SIG-M5 treated with dmso at 0.1 percent for 504 hours (cell line): ENCODE measurements at regions not wholly inside any gene's neighbourhood (a gene's known extent, or its start where the extent isn't known, plus 50 kb on each side); places are given as distances from the start of the nearest gene placed in this dataset.
"Not testable (repeated sequence)": the region's sequence is repeated elsewhere in the genome, so short reads cannot be mapped to it uniquely, and the experiment has no call there.

Experiments used
- DNase-seq: peaks from one replicate; lab custom pipeline; 2025; ENCODE audit not compliant: unreplicated experiment; lab: John Stamatoyannopoulos, UW

GRCh38 chr5:157997991-157998504 lies 139.1 kb upstream of the CLINT1 start:
- peak; percentile 45 for DNase-seq

- DNase-seq: peak; percentile 50
Observed at GRCh38 chr5:157994906-157995519, 136.1 kb upstream of the CLINT1 start.

GRCh38 chr5:157993986-157994691 lies 135.2 kb upstream of the CLINT1 start:
- no peak for DNase-seq

DNA sequence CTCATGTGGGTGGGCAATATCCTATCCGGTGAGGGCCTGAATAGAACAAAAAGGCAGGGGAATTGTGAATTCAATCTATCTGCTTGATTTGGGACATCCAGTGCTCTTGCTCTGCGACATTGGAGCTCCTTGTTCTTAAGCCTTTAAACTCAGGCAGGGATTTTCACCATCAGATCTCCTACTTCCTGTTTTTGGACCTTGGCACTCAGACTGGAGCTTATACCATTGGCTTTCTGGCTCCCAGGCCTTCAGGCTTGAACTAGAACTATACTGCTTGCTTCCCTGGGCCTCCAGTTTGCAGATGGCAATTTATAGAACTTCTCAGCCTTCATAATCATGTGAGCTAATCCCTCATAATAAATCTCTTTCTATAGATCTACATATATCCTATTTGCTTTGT lies 134.3 kb upstream of the CLINT1 start:
- DNase-seq: peak; percentile 30

DNA sequence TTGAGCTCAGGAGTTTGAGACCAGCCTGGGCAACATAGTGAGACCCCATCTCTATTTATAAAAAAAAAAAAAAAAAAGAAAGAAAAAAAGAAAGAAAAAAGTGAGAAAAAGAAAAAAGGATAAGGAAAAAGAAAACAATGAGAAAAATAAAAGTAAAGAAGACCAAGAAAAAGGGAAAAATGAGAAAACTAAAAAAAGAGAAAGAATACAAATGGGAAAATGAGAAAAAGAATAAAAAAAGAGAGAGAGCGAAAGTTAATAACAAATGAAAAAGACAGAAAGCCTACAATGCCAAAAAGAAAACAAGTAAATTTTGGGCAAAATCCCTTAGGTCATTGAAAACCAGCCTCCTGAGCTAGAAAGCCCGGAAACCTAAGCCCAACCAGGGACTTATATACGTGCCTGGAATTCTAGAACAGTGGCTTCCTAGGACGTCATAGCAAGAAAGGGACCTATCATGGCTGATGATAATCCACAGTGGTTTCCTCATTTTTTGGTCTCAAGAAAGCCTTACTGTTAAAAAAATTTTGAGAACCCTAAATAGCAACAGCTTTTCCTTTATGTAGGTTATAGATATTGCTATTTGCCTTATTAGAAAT lies 131.7 kb upstream of the CLINT1 start:
- no peak for DNase-seq

DNA sequence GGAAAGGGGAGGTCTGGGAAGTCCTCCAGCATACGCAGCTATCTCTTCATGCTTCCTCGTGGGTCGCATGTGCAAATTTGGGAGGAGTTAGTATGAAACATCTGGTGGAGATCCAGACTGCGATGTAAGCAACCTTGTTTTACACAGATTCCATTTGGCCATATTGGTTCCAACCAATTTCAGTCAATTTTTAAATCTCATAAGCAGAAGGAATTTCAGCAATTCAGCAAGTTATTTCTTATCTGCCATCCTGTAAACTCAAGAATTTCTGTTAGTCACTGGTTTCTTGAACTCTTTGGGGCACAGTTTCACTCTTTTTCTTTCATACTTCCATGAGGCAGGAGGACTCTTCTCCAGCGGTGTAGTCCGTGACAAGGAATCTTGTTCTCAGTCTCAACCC lies 130.4 kb upstream of the CLINT1 start:
- no peak for DNase-seq

DNA sequence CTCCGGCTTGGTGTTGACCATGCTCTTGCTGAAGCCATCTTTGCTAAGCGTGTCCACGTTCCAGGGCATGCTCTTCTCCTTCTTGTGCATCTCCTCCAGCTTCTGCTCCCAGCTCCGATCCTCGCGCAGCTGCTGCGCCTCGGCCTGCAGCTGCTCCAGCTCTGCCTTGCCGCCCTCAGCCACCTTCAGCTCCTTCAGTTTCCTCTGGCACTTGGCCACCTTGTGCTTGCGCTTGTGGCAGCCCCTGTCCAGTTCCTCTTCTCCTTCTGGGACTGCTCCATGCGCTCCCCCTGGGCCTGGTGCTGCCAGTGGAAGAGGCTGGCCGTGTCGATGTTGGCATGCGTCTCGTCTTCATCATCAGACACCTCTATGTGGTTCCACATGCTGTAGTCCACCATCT lies 128.3 kb upstream of the CLINT1 start:
- no peak for DNase-seq

DNA sequence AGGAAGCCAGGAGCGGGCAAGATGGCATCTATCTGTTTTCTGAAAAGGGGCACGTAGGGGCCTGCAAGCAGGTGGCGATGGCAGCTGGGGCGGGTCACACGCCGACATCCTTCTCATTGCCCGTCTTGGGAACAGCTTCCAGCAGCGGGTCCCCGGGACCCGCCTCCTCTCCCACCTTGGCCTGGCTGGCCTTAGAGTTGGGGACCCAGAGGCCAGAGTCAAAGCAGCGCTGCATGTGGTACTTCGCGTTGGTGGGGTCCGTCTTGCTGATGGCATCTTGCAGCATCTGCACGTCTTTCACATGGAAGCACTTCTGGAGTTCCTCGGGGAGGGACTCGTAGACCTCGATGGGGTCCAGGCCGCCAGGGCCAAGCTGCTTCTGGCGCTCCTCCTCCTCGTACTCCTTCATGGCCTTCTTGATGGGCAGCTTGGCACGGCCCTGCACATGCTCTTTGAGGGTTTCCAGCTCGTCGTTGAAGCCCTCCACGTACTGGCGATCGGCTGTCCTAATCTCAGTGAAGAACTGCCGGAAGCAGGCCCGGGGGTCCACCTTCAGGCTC lies 127.6 kb upstream of the CLINT1 start:
- DNase-seq: no peak

- DNase-seq: no peak
Observed at GRCh38 chr5:157984611-157985010, 125.7 kb upstream of the CLINT1 start.

GRCh38 chr5:157983906-157984551 lies 125.1 kb upstream of the CLINT1 start:
- DNase-seq: no peak

DNA sequence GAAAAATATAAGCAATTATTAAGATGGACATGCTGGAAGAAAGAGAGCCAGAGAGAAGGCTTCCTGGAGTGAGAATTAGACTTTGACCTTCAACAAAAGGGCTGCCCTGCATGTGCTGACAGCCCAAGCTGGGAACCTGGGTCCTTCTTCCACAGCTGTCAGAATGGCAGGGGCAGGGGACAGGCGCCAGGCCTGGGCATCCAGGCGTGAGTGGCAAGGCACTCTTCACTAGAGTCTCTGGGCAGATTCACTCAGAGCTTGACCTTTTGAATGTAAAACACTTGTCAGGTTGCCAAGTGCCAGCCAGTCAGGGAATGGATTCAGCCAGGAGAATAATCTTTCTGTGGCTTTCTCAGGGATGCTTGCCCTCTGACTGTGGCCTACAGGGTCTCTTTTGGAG lies 119.1 kb upstream of the CLINT1 start:
- DNase-seq: no peak

DNA sequence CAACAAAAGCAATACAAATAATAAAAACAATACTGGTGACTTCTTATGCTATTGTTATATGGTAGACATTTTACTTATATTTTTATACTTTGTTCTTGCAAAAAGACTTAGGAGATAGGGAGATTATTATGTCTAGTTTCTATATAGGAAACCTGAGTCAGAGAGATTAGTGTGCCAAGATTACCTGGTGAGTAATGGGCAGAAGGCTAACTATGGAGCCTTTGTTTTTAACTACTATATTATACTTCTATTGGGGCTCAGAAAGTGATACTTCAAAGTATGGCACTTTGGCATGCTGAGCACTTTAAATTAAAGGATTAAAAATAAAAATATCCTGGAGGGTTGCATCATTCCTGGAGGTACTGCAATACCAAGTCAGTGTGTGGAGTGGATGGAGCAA lies 117.5 kb upstream of the CLINT1 start:
- DNase-seq: no peak

- no peak for DNase-seq
Observed at GRCh38 chr5:157972579-157972978, 113.6 kb upstream of the CLINT1 start.

DNA sequence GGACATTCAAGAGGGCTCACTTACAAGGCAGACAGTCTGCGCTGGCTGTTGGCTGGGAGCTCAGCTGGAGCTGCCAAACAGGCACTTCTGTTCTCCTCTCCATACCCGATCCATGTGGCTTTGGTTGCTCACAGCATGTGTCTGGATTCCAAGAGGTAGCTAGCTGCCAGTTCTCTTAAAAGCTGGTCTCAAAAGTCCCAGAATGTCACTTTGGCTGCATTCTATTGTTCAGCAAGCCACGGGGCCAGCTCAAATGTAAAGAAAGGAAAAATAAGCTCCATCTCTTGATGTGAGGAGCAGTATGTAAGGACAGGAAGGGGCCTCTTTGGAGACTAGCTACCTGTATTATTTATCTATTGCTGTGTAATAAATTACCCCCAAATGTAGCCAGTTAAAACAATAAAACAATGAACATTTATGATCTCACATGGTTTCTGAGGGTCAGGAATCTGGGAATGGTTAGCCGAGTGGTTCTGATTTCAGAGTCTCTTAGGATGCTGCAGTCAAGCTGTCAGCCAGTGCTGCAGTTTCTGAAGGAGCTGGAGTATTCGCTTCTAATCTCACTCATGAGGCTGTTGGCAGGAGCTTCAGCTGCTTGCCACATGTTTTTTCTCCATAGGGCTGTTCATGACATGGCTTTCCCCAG lies 112.7 kb upstream of the CLINT1 start:
- DNase-seq: no peak

DNA sequence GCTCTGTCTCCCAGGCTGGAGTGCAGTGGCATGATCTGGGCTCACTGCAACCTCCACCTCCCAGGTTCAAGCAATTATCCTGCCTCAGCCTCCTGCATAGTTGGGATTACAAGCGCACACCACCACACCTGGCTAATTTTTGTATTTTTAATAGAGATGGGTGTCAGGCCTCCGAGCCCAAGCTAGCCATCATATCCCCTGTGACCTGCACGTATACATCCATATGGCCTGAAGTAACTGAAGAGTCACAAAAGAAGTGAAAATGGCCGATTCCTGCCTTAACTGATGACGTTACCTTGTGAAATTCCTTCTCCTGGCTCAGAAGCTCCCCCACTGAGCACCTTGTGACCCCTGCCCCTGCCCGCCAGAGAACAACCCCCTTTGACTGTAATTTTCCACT lies 109.6 kb upstream of the CLINT1 start:
- not testable (repeated sequence) for DNase-seq

DNA sequence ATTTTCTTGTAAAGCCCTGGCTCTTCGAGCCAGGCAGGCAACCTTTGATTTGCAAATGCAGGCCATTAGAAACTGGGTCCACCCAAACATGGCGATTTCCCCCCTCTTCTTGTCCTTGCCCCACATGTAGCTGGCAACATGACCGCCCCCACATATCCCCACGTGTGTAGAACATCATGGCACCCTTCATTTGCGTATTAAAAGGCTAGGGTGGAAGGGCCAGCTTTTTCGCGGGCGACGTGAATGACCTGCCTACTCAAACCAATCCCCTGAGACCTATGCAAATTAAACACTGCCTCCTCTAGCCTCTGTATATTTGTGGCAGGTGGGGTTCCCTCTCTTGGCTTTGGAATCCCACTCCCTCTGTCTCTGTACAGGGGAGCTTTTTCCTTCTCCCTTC lies 107.0 kb upstream of the CLINT1 start:
- no peak for DNase-seq

GRCh38 chr5:157965040-157965678 lies 106.2 kb upstream of the CLINT1 start:
- DNase-seq: no peak

DNA sequence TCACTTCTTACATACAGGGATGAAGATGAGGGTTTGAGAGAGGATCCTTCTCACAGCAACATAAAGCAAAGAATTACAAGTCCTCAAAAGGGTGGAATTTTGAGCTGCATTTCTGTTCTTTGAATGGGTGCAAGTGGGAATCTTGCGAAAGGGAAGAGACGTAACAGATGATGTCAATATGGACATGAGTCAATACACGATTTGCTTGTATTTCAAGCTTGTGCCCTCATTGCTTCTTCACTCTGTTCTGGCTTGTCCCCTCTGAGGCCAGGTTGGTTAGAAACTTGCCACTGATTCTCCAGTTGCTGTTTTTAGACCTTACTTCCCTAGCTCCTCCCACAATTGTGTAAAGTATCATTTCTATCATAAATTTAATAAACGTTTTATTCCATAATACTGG lies 104.8 kb upstream of the CLINT1 start:
- DNase-seq: no peak

DNA sequence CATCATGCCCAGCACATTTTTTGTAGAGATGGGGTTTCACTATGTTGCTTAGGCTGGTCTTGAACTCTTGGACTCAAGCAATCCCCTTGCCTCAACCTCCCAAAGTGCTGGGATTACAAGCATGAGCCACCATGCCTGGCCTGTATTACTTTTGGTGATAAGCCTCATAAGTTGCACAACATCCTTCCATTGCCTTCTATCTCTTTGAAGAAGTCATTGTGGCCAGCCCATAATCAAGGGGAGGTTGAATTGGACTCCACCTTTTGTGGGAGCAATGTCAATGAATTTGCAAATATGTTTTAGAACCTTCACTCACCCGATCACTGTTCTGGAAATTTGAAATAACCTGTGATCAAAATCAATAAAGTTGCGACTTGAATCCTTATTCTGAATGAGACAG lies 104.3 kb upstream of the CLINT1 start:
- no peak for DNase-seq

- not testable (repeated sequence) for DNase-seq
Observed at GRCh38 chr5:157962686-157963085, 103.7 kb upstream of the CLINT1 start.
